HG02623 (cell line): ENCODE measurements at regions not wholly inside any gene's neighbourhood (a gene's known extent, or its start where the extent isn't known, plus 50 kb on each side); places are given as distances from the start of the nearest gene placed in this dataset.
"Not testable (repeated sequence)": the region's sequence is repeated elsewhere in the genome, so short reads cannot be mapped to it uniquely, and the experiment has no call there.

ENCODE experiments used
- ATAC-seq: cut with Tn5 transposase; IDR thresholded peaks from one replicate; pipeline ENCODE4 v1.9.1; 2021; ENCODE audit warnings: moderate library complexity; ENCODE audit not compliant: unreplicated experiment

- no peak for ATAC-seq
These were observed 77.6 kb downstream of the SETD4 start for GRCh38 chr21:35982717-35983116.

DNA sequence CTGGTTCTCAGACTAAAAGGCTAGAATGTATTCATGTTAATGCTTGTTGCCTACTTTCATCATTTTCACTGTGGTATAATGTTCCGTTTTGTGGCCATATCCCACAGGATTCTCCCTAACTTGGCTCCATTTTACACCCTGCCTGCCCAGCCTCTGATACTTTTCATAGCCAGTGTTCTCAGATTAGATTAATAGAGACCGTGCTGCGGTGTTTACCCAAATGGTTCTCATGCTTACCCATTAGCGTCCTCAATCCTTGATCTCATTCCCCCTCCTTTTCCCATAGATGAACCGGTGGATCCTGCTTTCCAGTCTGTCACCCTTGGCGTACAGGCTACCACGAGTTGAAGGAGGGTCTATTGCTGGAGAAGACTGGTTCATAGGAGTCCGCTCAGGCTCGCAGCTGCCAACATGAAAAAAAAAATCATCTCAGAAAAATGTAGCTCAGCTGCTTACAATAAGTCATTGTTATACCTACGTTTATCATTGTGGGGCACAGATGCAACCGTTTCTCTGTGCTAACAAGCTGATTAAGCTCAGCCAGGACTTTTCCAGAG is 78.7 kb downstream of the SETD4 start:
- no peak for ATAC-seq

DNA sequence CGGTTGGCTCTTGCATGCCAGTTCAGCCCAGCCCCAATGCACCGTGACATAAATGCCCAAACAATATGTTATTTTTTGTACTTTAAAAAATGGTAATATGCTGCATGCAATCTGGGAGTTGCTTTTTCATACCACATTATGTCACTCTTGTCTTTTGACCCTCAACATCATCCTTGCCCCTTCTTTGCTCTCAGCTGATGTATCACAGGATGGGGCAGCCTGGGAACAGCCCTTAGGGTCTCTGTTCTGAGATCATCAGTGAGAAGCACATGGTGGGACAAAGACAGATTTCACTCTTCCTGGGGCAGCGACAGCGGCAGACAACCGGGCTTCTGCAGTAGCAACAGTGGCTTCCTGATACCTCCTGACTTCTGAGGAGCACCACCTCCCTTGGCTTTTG is 79.5 kb downstream of the SETD4 start:
- ATAC-seq: no peak

- ATAC-seq: not testable (repeated sequence)
These were observed 82.5 kb downstream of the SETD4 start for GRCh38 chr21:35977860-35978259.

DNA sequence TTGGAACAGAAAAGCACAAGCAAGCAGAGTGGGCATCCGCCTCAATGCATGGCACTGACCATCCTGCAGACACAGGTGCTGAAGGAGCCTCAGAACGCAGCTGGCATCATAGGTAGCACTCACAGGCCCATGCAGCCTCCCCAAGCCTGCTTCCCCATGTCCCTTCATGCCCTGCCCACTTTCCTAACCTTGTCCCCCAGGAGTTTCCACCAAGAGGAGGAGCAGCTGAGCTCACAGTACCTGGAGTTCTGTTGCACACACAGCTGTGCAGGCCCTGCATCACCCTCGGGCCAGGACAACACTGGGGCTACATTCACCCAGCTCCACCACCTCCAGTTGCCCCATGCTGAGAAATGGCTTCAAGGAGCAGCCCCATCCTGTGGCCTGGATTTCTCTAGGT is 83.4 kb downstream of the SETD4 start:
- ATAC-seq: no peak

- ATAC-seq: no peak
These were observed 83.8 kb downstream of the SETD4 start for GRCh38 chr21:35976481-35976880.

DNA sequence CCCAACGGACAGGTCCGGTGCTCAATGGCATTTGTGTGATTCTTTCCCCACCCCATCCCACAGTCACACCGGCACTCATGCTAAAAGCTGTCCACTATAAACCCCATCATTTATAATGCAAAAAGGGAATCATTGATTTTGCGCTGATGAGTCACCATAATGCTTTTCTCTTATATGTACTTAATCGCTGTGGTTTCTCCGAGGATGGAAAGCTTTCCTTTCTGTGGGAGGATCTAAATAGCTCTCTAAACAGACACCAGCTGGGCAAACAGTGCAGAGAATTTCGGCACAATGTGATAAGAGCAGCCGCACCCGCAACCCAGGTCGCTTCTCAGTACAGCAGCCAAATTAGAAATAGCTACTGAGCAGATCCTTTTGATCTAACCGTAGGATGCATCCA is 85.6 kb downstream of the SETD4 start:
- ATAC-seq: no peak

DNA sequence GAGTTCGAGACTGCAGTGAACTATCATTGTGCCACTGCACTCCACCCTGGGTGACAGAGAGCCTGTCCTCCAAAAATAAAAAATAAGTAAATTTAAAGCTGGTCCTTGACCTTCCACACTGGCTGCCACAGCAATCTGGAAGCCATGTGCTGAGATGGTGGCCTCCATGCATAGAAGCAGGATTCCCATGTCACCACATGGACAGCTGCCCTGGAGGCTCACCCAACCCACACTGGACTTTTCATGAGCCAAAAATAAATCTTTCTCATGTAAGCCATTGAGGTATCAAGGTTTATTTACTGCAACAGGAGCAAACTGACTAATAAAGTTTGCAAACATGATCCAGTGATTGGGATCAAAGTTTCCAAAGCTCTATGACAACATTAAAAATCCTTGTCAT is 88.5 kb downstream of the SETD4 start:
- ATAC-seq: no peak

GRCh38 chr21:35969281-35969680 is 91.0 kb downstream of the SETD4 start:
- ATAC-seq: no peak

- ATAC-seq: no peak
These were observed 91.8 kb downstream of the SETD4 start for GRCh38 chr21:35968564-35968963.

GRCh38 chr21:35965699-35966098 is 94.6 kb downstream of the SETD4 start:
- ATAC-seq: no peak

DNA sequence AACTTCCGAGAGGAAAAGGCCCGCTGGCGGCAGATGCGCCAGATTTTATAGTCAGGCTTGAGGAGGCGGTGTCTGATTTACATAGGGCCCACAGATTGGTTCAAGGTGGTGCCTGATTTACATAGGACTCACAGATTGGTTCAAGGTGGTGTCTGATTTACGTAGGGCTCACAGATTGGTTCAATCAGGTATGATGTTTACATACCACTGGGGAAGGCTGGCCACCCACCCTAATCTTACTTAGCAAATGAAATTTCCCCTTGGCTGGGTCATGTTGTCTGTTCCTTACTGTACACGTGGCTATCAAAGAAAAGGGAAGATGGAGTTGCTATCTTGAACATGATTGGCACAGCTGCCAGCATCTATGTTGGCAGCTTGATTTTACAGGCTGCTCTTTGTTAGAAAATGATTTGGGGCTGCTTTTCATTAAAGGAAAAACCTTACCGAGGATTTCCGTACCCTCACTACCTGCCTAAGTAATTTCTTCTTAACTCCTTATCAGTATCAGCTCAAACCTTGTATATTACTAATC is 96.3 kb downstream of the SETD4 start:
- no peak for ATAC-seq

DNA sequence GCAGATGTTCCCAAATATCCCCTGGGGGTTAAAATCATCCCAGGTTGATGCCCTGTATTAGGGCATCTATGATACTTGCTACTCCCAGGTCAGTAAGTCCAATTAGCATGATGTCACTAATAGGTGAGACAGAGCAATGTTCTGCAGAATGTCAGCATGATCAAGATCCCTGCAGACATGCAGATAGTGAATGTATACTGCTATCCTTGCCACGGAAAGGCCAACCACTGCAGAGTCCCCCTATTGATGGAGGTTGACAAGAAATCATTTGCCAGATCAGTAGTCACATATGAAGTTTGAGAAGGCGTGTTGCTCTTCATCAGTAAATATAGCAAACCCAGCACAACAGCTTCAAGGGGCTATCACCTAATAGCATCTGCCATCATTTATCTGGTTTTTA is 97.4 kb downstream of the SETD4 start:
- no peak for ATAC-seq

DNA sequence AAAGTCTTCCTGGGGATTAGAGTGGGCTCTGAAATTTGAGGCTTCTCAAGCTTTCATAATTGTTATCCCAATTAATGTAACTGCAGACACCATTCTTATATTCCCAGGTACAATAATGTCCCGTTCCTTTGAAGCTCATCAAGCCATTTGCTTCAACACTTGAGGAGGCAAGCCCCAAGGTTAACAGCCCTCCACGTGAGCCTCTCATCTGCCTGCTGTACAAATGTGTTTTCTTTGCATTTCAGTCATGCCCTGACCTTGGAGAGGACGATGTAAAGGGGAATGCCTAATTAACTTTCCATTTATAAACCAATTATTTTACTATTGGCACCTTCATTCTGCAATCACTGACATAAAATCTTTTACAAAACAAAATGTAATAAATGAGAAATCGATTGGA is 106.3 kb downstream of the SETD4 start:
- ATAC-seq: no peak

GRCh38 chr21:35953597-35953996 is 106.7 kb downstream of the SETD4 start:
- ATAC-seq: no peak

DNA sequence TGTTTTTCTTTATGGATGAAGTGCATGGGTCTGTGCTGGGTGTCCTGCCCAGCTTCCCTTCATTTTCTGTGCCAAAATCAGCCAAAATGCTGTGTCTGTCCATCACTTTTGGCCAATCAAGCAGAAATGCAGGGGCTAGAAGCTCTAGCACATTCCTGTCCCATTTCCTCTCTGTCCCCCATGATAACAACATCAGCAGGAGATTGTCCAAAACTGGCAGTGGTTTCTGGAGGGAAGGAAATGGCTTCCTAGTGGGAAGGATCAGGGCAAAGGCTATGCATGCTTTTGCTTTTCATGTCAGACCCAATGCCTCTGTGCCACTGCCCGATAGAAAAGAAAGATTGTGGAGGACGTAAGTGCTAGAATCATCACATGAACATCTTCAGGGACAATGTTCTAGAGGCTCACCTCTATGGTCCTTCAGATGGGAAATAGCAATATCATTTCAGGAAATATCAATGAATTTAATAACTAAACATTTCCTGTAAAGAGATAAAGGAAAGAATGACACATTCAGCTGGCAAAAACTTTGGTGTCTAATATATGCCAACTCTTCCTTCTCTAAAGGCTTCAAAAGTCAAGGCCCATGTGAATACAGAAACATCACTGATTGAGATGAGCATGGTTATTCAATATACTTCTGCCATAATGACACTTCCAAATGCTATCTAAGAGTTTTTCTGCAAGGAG is 107.5 kb downstream of the SETD4 start:
- ATAC-seq: no peak

- no peak for ATAC-seq
These were observed 111.3 kb downstream of the SETD4 start for GRCh38 chr21:35948982-35949381.

- ATAC-seq: no peak
These were observed 115.1 kb downstream of the SETD4 start for GRCh38 chr21:35945089-35945671.

GRCh38 chr21:35943752-35944151 is 116.6 kb downstream of the SETD4 start:
- ATAC-seq: no peak

GRCh38 chr21:35942211-35943144 is 117.8 kb downstream of the SETD4 start:
- no peak for ATAC-seq
